ENCODE measurements at regions not wholly inside any gene's neighbourhood (a gene's known extent, or its start where the extent isn't known, plus 50 kb on each side); places are given as distances from the start of the nearest gene placed in this dataset.

DNA sequence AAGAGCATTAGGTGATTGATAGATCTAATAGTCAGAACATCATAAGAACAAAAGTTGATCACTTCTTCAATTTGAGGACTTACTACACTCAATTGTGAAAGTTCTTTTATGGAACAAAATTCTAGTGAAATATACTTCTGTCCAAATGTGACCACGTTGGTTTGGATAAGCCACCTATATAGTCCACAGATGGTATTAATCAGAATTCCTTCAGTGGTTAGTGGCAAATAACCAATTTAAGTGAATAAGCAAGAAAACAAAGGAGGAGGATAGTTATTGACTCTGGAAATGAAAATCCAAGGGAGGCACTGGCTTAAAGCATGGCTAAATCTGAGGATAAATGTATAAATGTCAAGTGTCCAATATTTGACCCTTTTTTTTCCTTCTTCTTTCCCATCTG lies 268.5 kb upstream of the MARCKS start:
- TF ChIP-seq, protein P1, sequence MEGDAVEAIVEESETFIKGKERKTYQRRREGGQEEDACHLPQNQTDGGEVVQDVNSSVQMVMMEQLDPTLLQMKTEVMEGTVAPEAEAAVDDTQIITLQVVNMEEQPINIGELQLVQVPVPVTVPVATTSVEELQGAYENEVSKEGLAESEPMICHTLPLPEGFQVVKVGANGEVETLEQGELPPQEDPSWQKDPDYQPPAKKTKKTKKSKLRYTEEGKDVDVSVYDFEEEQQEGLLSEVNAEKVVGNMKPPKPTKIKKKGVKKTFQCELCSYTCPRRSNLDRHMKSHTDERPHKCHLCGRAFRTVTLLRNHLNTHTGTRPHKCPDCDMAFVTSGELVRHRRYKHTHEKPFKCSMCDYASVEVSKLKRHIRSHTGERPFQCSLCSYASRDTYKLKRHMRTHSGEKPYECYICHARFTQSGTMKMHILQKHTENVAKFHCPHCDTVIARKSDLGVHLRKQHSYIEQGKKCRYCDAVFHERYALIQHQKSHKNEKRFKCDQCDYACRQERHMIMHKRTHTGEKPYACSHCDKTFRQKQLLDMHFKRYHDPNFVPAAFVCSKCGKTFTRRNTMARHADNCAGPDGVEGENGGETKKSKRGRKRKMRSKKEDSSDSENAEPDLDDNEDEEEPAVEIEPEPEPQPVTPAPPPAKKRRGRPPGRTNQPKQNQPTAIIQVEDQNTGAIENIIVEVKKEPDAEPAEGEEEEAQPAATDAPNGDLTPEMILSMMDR (IDR thresholded peaks at IDR 0.05; ENCODE audit: low read depth, low read length): no peak

DNA sequence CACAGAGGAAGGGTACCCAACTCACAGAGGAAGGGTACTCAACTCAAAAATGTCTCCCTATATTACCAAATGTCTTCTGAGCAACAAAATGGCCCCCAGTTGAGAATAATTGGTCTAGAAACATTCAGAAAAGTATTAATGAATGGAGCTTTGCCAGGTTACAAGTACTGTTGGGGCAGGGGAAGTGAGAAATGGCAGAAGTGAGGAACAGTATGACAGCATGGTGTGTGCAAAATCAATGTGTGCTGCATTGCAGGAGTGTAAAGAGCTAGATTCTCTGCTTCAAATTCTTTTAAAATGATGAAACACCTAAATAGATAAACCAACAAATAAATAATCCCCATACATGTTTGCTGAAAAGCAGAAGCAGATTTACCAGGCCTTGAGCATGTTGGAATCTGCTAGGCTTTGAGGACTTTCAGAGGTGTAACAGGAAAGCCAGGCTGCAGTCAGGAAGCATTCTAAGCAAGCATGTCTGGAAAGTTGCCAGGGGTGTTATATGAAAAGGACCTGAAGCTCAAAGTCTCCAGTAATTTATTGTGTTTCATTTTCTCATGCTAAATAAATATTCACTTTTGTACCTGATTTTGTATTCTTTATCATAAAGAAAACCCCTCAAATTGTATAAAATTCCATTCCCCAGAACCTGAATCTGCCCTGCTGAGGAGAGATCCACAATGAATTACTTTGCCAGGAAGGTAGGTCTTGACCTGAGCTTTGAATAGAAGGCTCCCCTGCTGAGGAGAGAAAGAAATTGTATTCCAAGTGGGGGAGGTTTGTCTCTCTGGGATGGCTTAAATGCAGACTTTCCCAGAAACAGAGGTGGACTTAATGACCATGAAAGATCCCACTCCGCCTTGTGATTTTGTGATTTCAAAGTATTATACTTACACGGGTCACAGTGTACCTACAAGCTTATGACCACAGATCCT lies 265.0 kb upstream of the MARCKS start:
- no peak overlapping the region for H3K4me3 ChIP-seq (ENCODE audit: low read depth, low read length)
- TF ChIP-seq, protein P1 (IDR thresholded peaks at IDR 0.05; ENCODE audit: low read depth, low read length): no peak

More for the DNA sequence above, 268.5 kb upstream of the MARCKS start:
- H3K4me3 ChIP-seq (ENCODE audit: low read depth, low read length): no peak overlapping the region

- TF ChIP-seq, protein P1 (IDR thresholded peaks at IDR 0.05; ENCODE audit: low read depth, low read length): no peak
These were observed 262.4 kb upstream of the MARCKS start for GRCh38 chr6:113594726-113595125.

DNA sequence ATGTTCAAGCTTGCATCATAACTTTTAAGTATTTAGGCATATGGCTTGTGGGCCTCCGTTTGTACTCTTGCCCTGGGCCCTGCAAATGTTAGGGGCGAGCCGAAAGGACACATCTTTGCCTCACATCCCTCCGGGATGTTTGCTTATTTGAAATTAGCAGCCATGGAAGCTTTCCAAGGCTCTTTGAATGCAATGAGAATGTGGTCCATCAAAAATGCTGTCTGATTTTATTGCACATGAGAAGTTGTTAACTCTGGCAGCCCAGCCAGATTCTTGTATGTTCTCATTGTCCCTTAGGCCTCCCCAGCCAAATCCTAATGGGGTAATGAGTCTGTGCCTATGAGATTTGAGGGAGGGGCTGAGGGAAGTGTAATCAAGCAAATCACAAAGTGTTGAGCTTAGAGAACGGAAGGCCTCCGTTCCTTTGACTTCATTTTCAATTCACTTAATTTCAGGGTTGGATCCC lies 261.2 kb upstream of the MARCKS start:
- TF ChIP-seq, protein P1 (IDR thresholded peaks at IDR 0.05; ENCODE audit: low read depth, low read length): no peak
- no peak overlapping the region for H3K4me3 ChIP-seq (ENCODE audit: low read depth, low read length)

More at GRCh38 chr6:113594726-113595125, 262.4 kb upstream of the MARCKS start:
- H3K4me3 ChIP-seq (ENCODE audit: low read depth, low read length): no peak overlapping the region

DNA sequence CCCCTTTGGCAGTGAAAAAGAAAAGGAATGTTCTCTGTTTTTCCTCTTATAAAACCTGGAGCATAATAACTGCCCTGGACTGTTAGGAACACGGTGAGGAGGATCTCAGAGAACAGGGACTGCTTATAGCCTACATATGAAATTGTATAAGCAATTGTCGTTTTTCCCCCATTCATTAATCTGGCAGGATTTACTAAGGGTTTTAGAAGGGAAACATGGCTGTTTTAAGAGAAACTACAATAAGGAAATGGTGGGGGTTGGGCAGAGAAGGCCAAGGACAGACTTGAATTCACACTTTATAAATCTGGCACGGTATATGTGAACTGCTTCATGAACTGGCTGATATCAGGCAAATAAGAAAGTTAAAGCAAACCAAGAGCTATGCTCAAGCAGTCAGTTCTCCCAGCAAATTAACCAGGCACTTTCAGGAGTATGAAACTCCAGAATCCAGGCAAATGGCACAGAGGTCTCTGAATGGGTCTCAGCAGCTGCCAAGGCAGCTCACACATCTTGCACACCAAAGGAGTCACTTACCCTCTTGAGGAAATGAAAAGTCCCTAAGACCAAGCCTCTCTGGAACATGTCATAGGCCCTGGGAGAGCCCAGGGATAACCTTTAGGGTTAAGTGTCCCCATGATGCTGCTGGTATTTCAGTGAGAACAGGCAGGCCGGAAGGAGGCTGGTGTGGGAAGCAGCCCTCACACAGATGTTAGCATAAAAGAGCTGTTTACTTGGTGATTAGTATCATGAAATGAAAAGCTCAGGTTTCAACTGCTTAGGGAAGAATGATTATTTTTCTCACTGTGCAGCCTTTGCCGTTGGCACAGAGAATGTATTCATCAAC lies 260.5 kb upstream of the MARCKS start:
- no peak overlapping the region for H3K4me3 ChIP-seq (ENCODE audit: low read depth, low read length)
- TF ChIP-seq, protein P1 (IDR thresholded peaks at IDR 0.05; ENCODE audit: low read depth, low read length): no peak

- TF ChIP-seq, protein P1 (IDR thresholded peaks at IDR 0.05; ENCODE audit: low read depth, low read length): no peak
- H3K4me3 ChIP-seq (ENCODE audit: low read depth, low read length): no peak overlapping the region
These were observed 259.9 kb upstream of the MARCKS start for GRCh38 chr6:113597231-113597583.
